Aorta (tissue), 5 donors: ENCODE measurements at regions not wholly inside any gene's neighbourhood (a gene's known extent, or its start where the extent isn't known, plus 50 kb on each side); places are given as distances from the start of the nearest gene placed in this dataset.

ENCODE experiments used
- ATAC-seq: fragments of 200-7000 bp; cut with Tn5 transposase; one replicate; pipeline ENCODE4 v1.9.1; 2022; ENCODE audit warnings: moderate library complexity; ENCODE audit not compliant: low FRiP score
- DNase-seq, 2 donors: peaks; one replicate each; pipeline ENCODE4 v3.0.0-alpha.2; 2020
- H3K27ac ChIP-seq, 2 donors: one replicate each; pipeline ENCODE4 v1.5.1; 2013; ENCODE audit warnings: low read length in 2 of 2, mild to moderate bottlenecking in 2 of 2, moderate library complexity in 2 of 2, control low read depth in 1 of 2, inconsistent platforms in 1 of 2, low read depth in 1 of 2
- H3K27me3 ChIP-seq, 2 donors: one replicate each; pipeline ENCODE4 v1.6.1; 2013; ENCODE audit warnings: control low read depth in 1 of 2, low read length in 1 of 2, mild to moderate bottlenecking in 1 of 2, moderate library complexity in 1 of 2; ENCODE audit not compliant: insufficient read depth in 2 of 2, control insufficient read depth in 1 of 2
- H3K36me3 ChIP-seq, 2 donors: one replicate each; pipeline ENCODE4 v1.6.1; 2013; ENCODE audit warnings: control low read depth in 1 of 2, low read length in 1 of 2, mild to moderate bottlenecking in 1 of 2; ENCODE audit not compliant: insufficient read depth in 2 of 2, control insufficient read depth in 1 of 2
- H3K4me1 ChIP-seq, 2 donors: one replicate each; pipeline ENCODE4 v1.6.1; 2013; ENCODE audit warnings: low read length in 2 of 2, control low read depth in 1 of 2, mild to moderate bottlenecking in 1 of 2, moderate library complexity in 1 of 2; ENCODE audit not compliant: insufficient read depth in 2 of 2, control insufficient read depth in 1 of 2
- H3K4me3 ChIP-seq, 2 donors: one replicate each; pipeline ENCODE4 v1.5.1; 2013; ENCODE audit warnings: low read length in 2 of 2, control low read depth in 1 of 2, mild to moderate bottlenecking in 1 of 2
- H3K9me3 ChIP-seq: one replicate; pipeline ENCODE4 v1.6.1; 2013; ENCODE audit warnings: mild to moderate bottlenecking, low read length; ENCODE audit not compliant: control insufficient read depth
- WGBS, 2 donors: extraction: QIAGEN DNeasy Blood & Tissue Kit; methylation state at CpG; one replicate each; pipeline ENCODE4 v1.1.7; 2013; 5-methylcytosine and 5-hydroxymethylcytosine counted together
- intact Hi-C, 2 donors: fragments of 100-400 bp; cut with DNase I; formaldehyde crosslinking; loops; one replicate each; pipeline versions ENCODE4 v1.14.2 to v1.15.0; 2022
- donor health status: healthy with polysubstance abuse.
- donor health status: Bipolar disorder and iron deficiency.
- donor health status: DM: no; HTN: no; CAD: no.
- donor health status: DM: no; HTN: no; CAD: no.
- donor health status: DM: yes; HTN: yes; CAD: no.

DNA sequence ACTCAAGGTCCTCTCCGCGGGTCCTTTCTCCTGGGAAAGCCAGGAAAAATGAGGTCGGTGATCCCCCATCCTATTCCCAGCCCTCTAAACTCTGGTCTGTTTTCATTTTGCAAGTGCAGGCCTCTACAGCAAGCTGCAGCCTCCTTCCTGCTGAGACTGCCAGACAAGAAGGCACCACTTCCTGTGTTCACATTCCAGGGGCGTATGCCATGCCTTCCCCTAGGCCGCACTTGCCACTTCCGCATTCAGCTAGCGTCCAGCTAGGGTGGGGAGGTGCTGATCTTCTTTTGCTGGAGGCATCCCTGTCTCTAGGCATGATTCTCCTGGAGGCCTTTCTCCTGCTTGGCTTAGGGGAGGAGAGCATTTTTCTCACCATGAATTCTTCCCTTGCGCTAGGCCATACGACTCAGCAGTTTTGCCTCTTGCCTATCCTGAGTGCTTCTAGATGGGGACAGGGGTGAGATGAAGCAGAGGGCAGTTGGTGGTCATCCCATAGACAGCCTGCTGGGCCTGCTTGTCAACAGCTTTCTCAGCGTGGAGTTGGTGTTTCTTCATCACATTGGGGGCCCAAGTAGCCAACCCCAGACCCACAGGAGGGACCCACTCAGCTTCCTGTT lies 328.9 kb downstream of the RPS24 start:
- intact Hi-C loops, result no loop called here
- no peak for ATAC-seq

DNA sequence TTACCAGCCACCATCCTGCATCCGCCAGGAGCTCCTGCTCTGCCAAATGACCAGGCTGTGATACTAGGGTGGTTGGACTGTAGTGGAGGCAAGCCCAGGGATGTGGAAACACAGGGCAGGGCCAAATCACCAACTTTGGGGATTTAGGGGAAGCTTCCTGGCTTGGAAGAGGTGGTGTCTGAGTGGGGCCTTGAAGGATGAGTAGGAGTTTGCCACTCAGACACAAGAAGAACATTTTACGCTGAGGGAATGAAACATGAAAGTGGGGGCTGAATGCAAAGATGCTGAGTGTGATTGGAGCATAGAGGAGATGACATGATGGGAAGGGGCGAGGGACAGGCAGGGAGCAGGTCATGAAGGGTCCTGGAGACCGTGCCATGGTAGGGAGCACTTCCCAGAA lies 329.5 kb downstream of the RPS24 start:
- H3K27ac ChIP-seq, result no peak overlapping the region
- H3K27me3 ChIP-seq, result no peaks in the 10 kb centered on the region
- H3K4me1 ChIP-seq, result no peaks in the 10 kb centered on the region
- DNase-seq (peak in 1 of 2 donors; percentile 5), ATAC-seq (no peak)
- H3K9me3 ChIP-seq, result no peaks in the 10 kb centered on the region
- no peak overlapping the region for H3K4me3 ChIP-seq
- WGBS, 2 donors, result 94 to 97% methylated on average over 4 of the region's 4 CpGs
- no peaks in the 10 kb centered on the region for H3K36me3 ChIP-seq
- intact Hi-C loops, result no loop called here

More for the DNA sequence above, 328.9 kb downstream of the RPS24 start:
- H3K27me3 ChIP-seq, result no peaks in the 10 kb centered on the region
- H3K36me3 ChIP-seq, result no peaks in the 10 kb centered on the region
- peak; percentile 57 to 78 for DNase-seq
- WGBS, 2 donors, result 67 to 72% methylated on average over 10 of the region's 10 CpGs
- H3K27ac ChIP-seq, result no peak overlapping the region
- H3K9me3 ChIP-seq, result no peaks in the 10 kb centered on the region
- no peak overlapping the region for H3K4me3 ChIP-seq
- no peaks in the 10 kb centered on the region for H3K4me1 ChIP-seq

DNA sequence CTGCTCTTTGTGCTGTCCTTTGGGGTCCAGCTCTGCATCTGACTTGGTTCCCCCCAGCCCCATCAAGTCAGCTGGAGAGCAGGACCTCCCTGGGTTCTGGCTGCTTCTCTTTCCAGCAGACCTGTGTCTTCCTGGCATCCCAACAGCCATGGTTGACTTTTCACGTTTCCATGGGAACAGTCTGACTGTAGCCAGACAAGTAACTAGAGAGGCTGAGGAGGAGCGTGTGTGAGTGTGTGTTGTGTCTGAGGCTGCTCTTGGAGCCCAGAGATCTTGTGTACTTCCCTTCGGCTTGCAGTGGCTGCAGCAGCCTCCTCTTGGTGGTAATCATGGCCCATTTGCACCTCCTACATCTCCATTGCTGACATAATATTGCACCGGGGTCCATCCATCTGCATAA lies 332.0 kb downstream of the RPS24 start:
- Histone ChIP-seq H3K36me3 (no peaks in the 10 kb centered on the region), H3K4me3 (no peak overlapping the region), H3K4me1 (no peaks in the 10 kb centered on the region), H3K27me3 (no peaks in the 10 kb centered on the region), H3K27ac (no peak overlapping the region), H3K9me3 (no peaks in the 10 kb centered on the region)
- intact Hi-C loops, result no loop called here
- peak in 1 of 2 donors; percentile 13 for DNase-seq
- 62 to 68% methylated on average over 4 of the region's 4 CpGs for WGBS, 2 donors
- ATAC-seq, result no peak

DNA sequence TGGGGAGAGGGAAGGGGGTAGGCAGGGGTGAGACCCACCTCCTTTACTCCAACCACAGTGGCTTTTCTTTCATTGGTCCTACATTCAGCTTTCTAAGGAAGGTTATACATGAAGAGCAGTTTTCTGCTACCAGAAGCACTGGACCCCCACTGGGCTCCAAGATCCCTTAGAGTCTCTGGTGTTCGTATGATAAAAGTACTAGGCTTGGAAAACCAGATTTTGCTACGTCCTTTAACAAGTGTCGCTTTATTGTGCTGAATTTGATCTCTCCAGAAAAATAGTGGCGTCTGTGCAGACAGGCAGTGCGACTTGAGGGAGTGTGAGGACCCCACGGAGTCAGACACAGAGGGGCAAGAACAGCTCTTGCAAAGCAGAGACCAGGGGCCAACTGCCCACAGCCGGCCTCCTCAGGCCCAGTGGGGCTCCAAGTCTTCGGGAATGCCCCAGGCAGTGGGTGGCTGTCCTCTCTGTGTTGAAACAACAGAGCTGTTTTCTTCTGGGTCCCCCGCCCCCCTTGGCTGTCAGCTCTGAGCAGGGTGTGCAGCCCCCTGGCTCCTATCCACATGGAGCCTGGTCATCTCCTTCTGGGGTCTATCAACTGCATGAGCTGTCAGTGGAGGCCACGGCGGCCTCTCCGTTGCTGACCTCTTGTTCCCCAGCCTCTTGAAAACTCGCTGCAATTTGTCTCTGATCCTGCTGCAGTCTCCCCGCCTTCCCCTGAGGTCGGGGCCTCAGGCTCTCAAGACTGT lies 333.2 kb downstream of the RPS24 start:
- intact Hi-C loops, result no loop called here
- Histone ChIP-seq H3K4me1 (no peaks in the 10 kb centered on the region), H3K36me3 (no peaks in the 10 kb centered on the region), H3K27me3 (no peaks in the 10 kb centered on the region), H3K4me3 (no peak overlapping the region), H3K9me3 (no peaks in the 10 kb centered on the region), H3K27ac (no peak overlapping the region)
- DNase-seq, result peak in 1 of 2 donors; percentile 65
- WGBS, 2 donors, result 94 to 95% methylated on average over 15 of the region's 15 CpGs
- no peak for ATAC-seq

DNA sequence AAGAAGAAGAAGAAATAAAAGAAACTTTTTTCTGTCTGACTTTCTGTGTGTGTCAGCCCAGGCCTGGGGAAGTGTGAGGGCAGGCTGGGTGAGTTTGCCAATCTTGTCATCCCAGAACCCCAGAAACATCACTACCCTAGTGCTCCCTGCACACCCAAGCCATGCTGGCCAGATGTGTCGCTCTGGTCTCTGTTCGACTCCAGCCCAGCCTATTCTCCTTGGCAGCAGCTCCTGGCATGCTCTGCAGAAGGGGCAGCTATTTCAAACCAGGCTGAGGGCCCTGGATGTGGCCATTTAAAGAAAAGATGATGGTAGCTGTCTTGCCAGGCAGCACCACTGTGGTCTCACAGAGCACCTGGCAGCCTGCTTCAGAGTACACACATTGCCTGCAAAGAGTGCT lies 334.1 kb downstream of the RPS24 start:
- H3K9me3 ChIP-seq, result no peaks in the 10 kb centered on the region
- no peaks in the 10 kb centered on the region for H3K36me3 ChIP-seq
- ATAC-seq, result no peak
- H3K4me3 ChIP-seq, result no peak overlapping the region
- no peaks in the 10 kb centered on the region for H3K4me1 ChIP-seq
- intact Hi-C loops, result no loop called here
- no peaks in the 10 kb centered on the region for H3K27me3 ChIP-seq
- H3K27ac ChIP-seq, result no peak overlapping the region
- WGBS, 2 donors, result 20 to 21% methylated on average over 2 of the region's 2 CpGs
- DNase-seq, result peak in 1 of 2 donors; percentile 49

DNA sequence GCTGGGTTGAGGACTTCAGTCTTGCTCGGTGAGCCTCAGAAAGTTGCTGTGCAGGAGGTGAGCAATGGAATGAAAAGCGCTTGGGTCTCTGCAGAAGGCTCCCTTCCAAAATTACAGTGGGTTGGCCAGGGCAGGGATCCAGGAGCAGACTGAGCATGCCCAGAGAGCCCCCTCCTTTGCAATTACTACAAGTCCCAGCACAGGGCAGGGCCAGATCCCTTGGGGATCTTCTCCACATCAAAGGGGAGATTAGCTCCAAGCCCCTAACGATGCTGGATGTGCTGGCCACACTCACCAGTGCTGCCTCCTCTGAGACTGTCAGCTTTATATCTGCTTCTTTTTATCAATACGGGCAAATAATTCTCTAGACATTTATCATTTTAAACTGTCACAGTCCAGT lies 337.5 kb downstream of the RPS24 start:
- DNase-seq, result peak; percentile 35 to 50

DNA sequence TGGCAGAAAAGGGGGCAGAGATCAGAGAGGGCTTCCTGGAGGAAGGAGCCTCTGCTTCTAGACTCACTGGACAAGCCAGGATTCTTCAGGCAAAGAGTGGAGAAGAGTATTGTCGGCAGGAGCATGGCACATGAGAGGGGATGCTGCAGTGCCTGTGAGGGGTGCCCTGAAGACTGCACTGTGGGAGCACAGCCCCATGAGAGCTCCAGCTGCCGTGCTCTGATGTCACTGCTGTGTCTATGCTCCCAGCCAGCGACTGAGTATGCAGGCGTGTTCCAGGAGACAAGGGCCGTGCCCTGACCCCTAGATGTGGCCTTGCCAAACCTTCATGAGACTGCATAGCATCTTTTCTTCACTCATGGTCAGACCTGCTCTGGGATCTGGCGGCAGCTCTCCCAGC lies 339.1 kb downstream of the RPS24 start:
- H3K4me3 ChIP-seq, result no peak overlapping the region
- no peaks in the 10 kb centered on the region for H3K36me3 ChIP-seq
- no peaks in the 10 kb centered on the region for H3K9me3 ChIP-seq
- intact Hi-C loops, result no loop called here
- no peaks in the 10 kb centered on the region for H3K27me3 ChIP-seq
- no peak overlapping the region for H3K27ac ChIP-seq
- 97 to 98% methylated on average over 6 of the region's 6 CpGs for WGBS, 2 donors
- no peaks in the 10 kb centered on the region for H3K4me1 ChIP-seq
- DNase-seq, result peak; percentile 5 to 51
- ATAC-seq, result no peak

More for the DNA sequence above, 337.5 kb downstream of the RPS24 start:
- 12 to 25% methylated on average over 4 of the region's 4 CpGs for WGBS, 2 donors
- Histone ChIP-seq H3K9me3 (no peaks in the 10 kb centered on the region), H3K4me3 (no peak overlapping the region), H3K27me3 (no peaks in the 10 kb centered on the region), H3K27ac (no peak overlapping the region), H3K4me1 (no peaks in the 10 kb centered on the region), H3K36me3 (no peaks in the 10 kb centered on the region)
- no peak for ATAC-seq
- intact Hi-C loops, result no loop called here

DNA sequence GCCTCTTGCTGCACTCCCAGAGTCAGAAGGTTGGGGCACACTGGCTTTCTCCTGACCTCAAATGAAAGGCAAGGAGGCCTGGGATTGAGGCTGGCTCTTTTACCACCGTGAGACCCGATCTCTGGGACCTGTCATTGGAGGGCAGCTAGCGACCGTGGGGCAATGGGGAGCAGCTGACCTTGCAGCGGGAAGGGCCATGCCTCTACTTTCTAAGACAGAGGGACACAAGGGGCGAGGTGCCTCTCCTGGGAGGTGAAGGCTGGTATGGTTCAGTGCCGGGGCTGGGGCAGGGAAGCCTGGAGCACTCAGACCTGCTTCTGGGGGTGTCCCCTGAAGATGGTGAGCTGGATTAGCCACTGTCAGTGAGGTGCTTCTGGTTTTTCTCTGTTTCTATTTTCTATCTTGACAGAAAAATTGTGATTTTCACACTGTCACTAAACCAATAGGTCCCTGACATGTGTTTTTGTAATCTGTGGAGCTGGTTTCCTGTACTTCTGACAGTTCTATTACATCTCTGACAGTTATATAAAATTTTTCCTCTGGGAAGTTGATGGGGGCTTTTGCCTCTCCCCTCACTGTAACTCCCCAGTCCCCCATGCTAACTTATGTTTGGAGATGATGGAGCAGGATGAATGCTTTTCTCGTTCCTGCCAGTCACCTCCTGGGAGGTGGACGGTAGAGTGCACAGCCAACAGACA lies 340.8 kb downstream of the RPS24 start:
- Histone ChIP-seq H3K4me1 (no peaks in the 10 kb centered on the region), H3K27me3 (no peaks in the 10 kb centered on the region), H3K4me3 (no peak overlapping the region), H3K27ac (no peak overlapping the region), H3K9me3 (peaks cover 3% of the 10 kb centered on the region), H3K36me3 (no peaks in the 10 kb centered on the region)
- intact Hi-C loops, result no loop called here
- peak; percentile 14 to 53 for DNase-seq
- ATAC-seq, result no peak
- WGBS, 2 donors, result 94 to 95% methylated on average over 9 of the region's 9 CpGs
